Lower leg skin (tissue), 4 donors: ENCODE measurements at regions not wholly inside any gene's neighbourhood (a gene's known extent, or its start where the extent isn't known, plus 50 kb on each side); places are given as distances from the start of the nearest gene placed in this dataset.
A peak's percentile ranks its signal among the peaks of the same experiment; 100 is the strongest.

Experiments
- DNase-seq, 2 donors: peaks; one replicate each; pipeline ENCODE4 v3.0.0-alpha.2; 2019; ENCODE audit warnings: low spot score in 2 of 2
- H3K4me3 ChIP-seq: fragments of 200-600 bp; sonication (generic); 2 replicates; pipeline ENCODE4 v1.5.1; 2017; ENCODE audit warnings: mild to moderate bottlenecking, low read depth; ENCODE audit not compliant: poor library complexity, severe bottlenecking
- CTCF ChIP-seq, 3 donors: fragments of 450-650 bp; IDR thresholded peaks; one replicate each; pipeline ENCODE4 v1.5.1; 2016; ENCODE audit warnings: antibody characterized with exemption in 3 of 3, mild to moderate bottlenecking in 3 of 3, moderate library complexity in 2 of 3
- POLR2A ChIP-seq, 2 donors: fragments of 450-650 bp; IDR thresholded peaks; one replicate each; pipeline ENCODE4 v1.6.1; 2016 to 2017; ENCODE audit warnings: antibody characterized with exemption in 2 of 2, mild to moderate bottlenecking in 1 of 2, moderate library complexity in 1 of 2
- WGBS, 2 donors: methylation state at CpG; one replicate each; pipeline ENCODE4 v1.1.5; 2018; 5-methylcytosine and 5-hydroxymethylcytosine counted together
- intact Hi-C: fragments of 100-400 bp; cut with DNase I; formaldehyde crosslinking; loops from one replicate; pipeline ENCODE4 v1.15.0; 2023; ENCODE audit warnings: low total_unique reads

- WGBS, 2 donors, result 88 to 91% methylated on average over 1 of the region's 1 CpG
- TF ChIP-seq POLR2A (IDR thresholded peaks at IDR 0.05) (no peak), CTCF (IDR thresholded peaks at IDR 0.05) (no peak)
- DNase-seq, result no peak
- no peak overlapping the region for H3K4me3 ChIP-seq
- intact Hi-C loops, result no loop called here
Observed at GRCh38 chr5:105409695-105410094, 1847.1 kb upstream of the NUDT12 start.

DNA sequence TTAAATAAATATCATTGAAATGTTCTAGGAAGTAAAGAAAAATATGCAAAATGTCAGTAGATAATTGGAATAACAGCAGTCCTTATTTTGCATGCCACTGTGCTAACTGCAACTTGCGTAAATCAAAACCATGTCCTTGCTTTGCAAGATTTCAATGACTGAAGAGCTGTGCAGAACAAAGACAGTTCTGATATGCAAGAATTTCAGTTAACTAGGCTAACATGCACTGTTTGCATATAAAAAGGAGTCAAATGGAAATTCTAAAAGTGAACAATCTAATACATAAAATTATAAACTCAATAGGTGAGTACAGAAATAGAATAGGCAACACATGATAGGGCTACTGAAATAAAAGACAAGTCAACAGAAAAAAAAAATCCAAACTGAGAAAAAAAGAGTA, 1844.6 kb upstream of the NUDT12 start:
- intact Hi-C loops, result no loop called here
- 86 to 100% methylated on average over 1 of the region's 1 CpG for WGBS, 2 donors
- H3K4me3 ChIP-seq, result no peak overlapping the region
- DNase-seq, result no peak
- TF ChIP-seq CTCF (IDR thresholded peaks at IDR 0.05) (no peak), POLR2A (IDR thresholded peaks at IDR 0.05) (no peak)

- intact Hi-C loops, result no loop called here
- no peak overlapping the region for H3K4me3 ChIP-seq
- 30 to 53% methylated on average over 1 of the region's 1 CpG for WGBS, 2 donors
- TF ChIP-seq POLR2A (IDR thresholded peaks at IDR 0.05) (no peak), CTCF (IDR thresholded peaks at IDR 0.05) (no peak)
- DNase-seq, result no peak
Observed at GRCh38 chr5:105397749-105398148, 1835.2 kb upstream of the NUDT12 start.

GRCh38 chr5:105392710-105393149, 1830.1 kb upstream of the NUDT12 start:
- no peak for DNase-seq
- intact Hi-C loops, result no loop called here
- H3K4me3 ChIP-seq, result no peak overlapping the region
- WGBS, 2 donors, result 94 to 95% methylated on average over 18 of the region's 18 CpGs
- no peak for TF ChIP-seq POLR2A (IDR thresholded peaks at IDR 0.05)
- no peak for TF ChIP-seq CTCF (IDR thresholded peaks at IDR 0.05)

DNA sequence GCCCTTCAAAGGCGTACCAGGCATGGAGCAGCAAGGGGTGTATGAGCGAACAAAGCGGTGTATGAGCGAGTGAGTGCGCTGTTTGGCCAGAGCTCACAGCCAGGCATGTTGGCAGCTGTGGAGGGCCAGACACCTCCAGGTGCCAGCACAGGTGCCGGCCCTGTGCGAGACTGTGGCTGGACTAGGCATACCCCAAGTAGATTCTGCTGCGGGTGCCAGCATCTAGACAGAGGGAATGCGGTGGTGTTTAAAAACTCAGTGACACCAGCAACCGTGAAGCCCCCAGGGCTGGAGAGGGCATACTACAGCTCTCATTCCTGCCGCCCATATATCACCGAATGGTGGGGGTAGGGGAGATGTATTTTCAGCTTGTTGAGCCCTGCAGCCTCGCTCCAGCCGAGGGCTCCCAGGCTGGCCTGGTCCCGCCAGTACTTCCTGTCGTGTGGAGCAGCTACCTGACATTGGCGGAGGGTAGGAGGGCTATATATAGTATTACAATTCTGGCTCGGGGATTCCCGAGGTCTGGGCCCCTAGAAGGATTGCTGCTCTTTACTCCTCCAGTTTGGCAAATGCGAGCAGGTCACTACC, 1829.6 kb upstream of the NUDT12 start:
- TF ChIP-seq CTCF (IDR thresholded peaks at IDR 0.05) (no peak), POLR2A (IDR thresholded peaks at IDR 0.05) (no peak)
- H3K4me3 ChIP-seq, result no peak overlapping the region
- intact Hi-C loops, result no loop called here
- peak in 1 of 2 donors; percentile 74 for DNase-seq
- 95% methylated on average over 20 of the region's 20 CpGs for WGBS, 2 donors

- H3K4me3 ChIP-seq, result no peak overlapping the region
- TF ChIP-seq CTCF (IDR thresholded peaks at IDR 0.05) (no peak), POLR2A (IDR thresholded peaks at IDR 0.05) (no peak)
- no peak for DNase-seq
- 67 to 77% methylated on average over 1 of the region's 1 CpG for WGBS, 2 donors
- intact Hi-C loops, result no loop called here
Observed at GRCh38 chr5:105380126-105380525, 1817.5 kb upstream of the NUDT12 start.
